ENCODE measurements at regions not wholly inside any gene's neighbourhood (a gene's known extent, or its start where the extent isn't known, plus 50 kb on each side); places are given as distances from the start of the nearest gene placed in this dataset.

- peaks cover 0 to 7% (median 0%) of the 10 kb centered on the region in 3 donors for H3K36me3 Mint-ChIP-seq
- no peak overlapping the region for H3K4me3 Mint-ChIP-seq
- H3K27me3 Mint-ChIP-seq (ENCODE audit: low read depth in 3 of 3): peaks cover 0 to 2% (median 0%) of the 10 kb centered on the region in 3 donors
- no peak for DNase-seq
- no peak overlapping the region for H3K27ac Mint-ChIP-seq
- peaks cover 4 to 60% (median 21%) of the 10 kb centered on the region in 6 donors for H3K9me3 Mint-ChIP-seq
- no peaks in the 10 kb centered on the region for H3K4me1 Mint-ChIP-seq
Measured at GRCh38 chr10:65323802-65324201, 1602.0 kb upstream of the LRRTM3 start.

- H3K4me3 Mint-ChIP-seq: no peak overlapping the region
- H3K4me1 Mint-ChIP-seq: no peaks in the 10 kb centered on the region
- H3K27me3 Mint-ChIP-seq (ENCODE audit: low read depth in 3 of 3): peaks cover 0 to 2% (median 0%) of the 10 kb centered on the region in 3 donors
Measured at GRCh38 chr10:65325913-65326312, 1599.9 kb upstream of the LRRTM3 start.

GRCh38 chr10:65328486-65328885 lies 1597.3 kb upstream of the LRRTM3 start:
- H3K4me3 Mint-ChIP-seq: no peak overlapping the region
- peaks cover 0 to 2% (median 0%) of the 10 kb centered on the region in 3 donors for H3K27me3 Mint-ChIP-seq (ENCODE audit: low read depth in 3 of 3)
- no peaks in the 10 kb centered on the region for H3K4me1 Mint-ChIP-seq
- H3K36me3 Mint-ChIP-seq: peaks cover 0 to 7% (median 0%) of the 10 kb centered on the region in 3 donors
- no peak overlapping the region for H3K27ac Mint-ChIP-seq
- DNase-seq: no peak
- H3K9me3 Mint-ChIP-seq: peaks cover 2 to 45% (median 16%) of the 10 kb centered on the region in 6 donors

More at GRCh38 chr10:65325913-65326312, 1599.9 kb upstream of the LRRTM3 start:
- DNase-seq: no peak
- H3K27ac Mint-ChIP-seq: no peak overlapping the region
- H3K9me3 Mint-ChIP-seq: peaks cover 0 to 47% (median 17%) of the 10 kb centered on the region in 6 donors
- H3K36me3 Mint-ChIP-seq: peaks cover 0 to 7% (median 0%) of the 10 kb centered on the region in 3 donors

- DNase-seq: no peak
- Mint-ChIP-seq H3K9me3 (peaks cover 2 to 25% (median 10%) of the 10 kb centered on the region in 6 donors), H3K4me1 (no peaks in the 10 kb centered on the region), H3K27ac (no peak overlapping the region), H3K4me3 (no peak overlapping the region), H3K36me3 (no peaks in the 10 kb centered on the region), H3K27me3 (ENCODE audit: low read depth in 3 of 3) (peaks cover 0 to 3% (median 0%) of the 10 kb centered on the region in 3 donors)
Measured at GRCh38 chr10:65335311-65335710, 1590.5 kb upstream of the LRRTM3 start.

- H3K36me3 Mint-ChIP-seq: no peaks in the 10 kb centered on the region
- peaks cover 0 to 3% (median 0%) of the 10 kb centered on the region in 3 donors for H3K27me3 Mint-ChIP-seq (ENCODE audit: low read depth in 3 of 3)
- DNase-seq: no peak
- no peak overlapping the region for H3K4me3 Mint-ChIP-seq
- no peak overlapping the region for H3K27ac Mint-ChIP-seq
- no peaks in the 10 kb centered on the region for H3K4me1 Mint-ChIP-seq
- H3K9me3 Mint-ChIP-seq: peaks cover 0 to 45% (median 11%) of the 10 kb centered on the region in 6 donors
Measured at GRCh38 chr10:65340340-65340739, 1585.5 kb upstream of the LRRTM3 start.

GRCh38 chr10:65341323-65341925 lies 1584.4 kb upstream of the LRRTM3 start:
- no peaks in the 10 kb centered on the region for H3K36me3 Mint-ChIP-seq
- peaks cover 0 to 3% (median 0%) of the 10 kb centered on the region in 3 donors for H3K27me3 Mint-ChIP-seq (ENCODE audit: low read depth in 3 of 3)
- no peak overlapping the region for H3K4me3 Mint-ChIP-seq
- H3K4me1 Mint-ChIP-seq: no peaks in the 10 kb centered on the region
- DNase-seq: no peak
- peaks cover 0 to 52% (median 11%) of the 10 kb centered on the region in 6 donors for H3K9me3 Mint-ChIP-seq
- H3K27ac Mint-ChIP-seq: no peak overlapping the region

- Mint-ChIP-seq H3K4me1 (no peaks in the 10 kb centered on the region), H3K27ac (no peak overlapping the region), H3K36me3 (no peaks in the 10 kb centered on the region), H3K27me3 (ENCODE audit: low read depth in 3 of 3) (peaks cover 0 to 3% (median 0%) of the 10 kb centered on the region in 3 donors), H3K4me3 (no peak overlapping the region), H3K9me3 (peaks cover 0 to 52% (median 8%) of the 10 kb centered on the region in 6 donors)
- DNase-seq: no peak
Measured at GRCh38 chr10:65342245-65342644, 1583.6 kb upstream of the LRRTM3 start.

- Mint-ChIP-seq H3K4me1 (no peaks in the 10 kb centered on the region), H3K9me3 (peaks cover 0 to 44% (median 13%) of the 10 kb centered on the region in 6 donors), H3K27me3 (ENCODE audit: low read depth in 3 of 3) (peaks cover 0 to 2% (median 0%) of the 10 kb centered on the region in 3 donors), H3K27ac (no peak overlapping the region), H3K36me3 (no peaks in the 10 kb centered on the region), H3K4me3 (no peak overlapping the region)
- no peak for DNase-seq
Measured at GRCh38 chr10:65346466-65346865, 1579.4 kb upstream of the LRRTM3 start.

GRCh38 chr10:65348637-65349036 lies 1577.2 kb upstream of the LRRTM3 start:
- DNase-seq: no peak
- H3K27me3 Mint-ChIP-seq (ENCODE audit: low read depth in 3 of 3): peaks cover 0 to 2% (median 0%) of the 10 kb centered on the region in 3 donors
- H3K27ac Mint-ChIP-seq: no peak overlapping the region
- no peak overlapping the region for H3K4me3 Mint-ChIP-seq
- H3K36me3 Mint-ChIP-seq: peaks cover 0 to 3% (median 0%) of the 10 kb centered on the region in 3 donors
- H3K9me3 Mint-ChIP-seq: peaks cover 5 to 40% (median 23%) of the 10 kb centered on the region in 6 donors
- no peaks in the 10 kb centered on the region for H3K4me1 Mint-ChIP-seq

- Mint-ChIP-seq H3K36me3 (peaks cover 0 to 3% (median 0%) of the 10 kb centered on the region in 3 donors), H3K4me3 (no peak overlapping the region), H3K27me3 (ENCODE audit: low read depth in 3 of 3) (peaks cover 0 to 2% (median 0%) of the 10 kb centered on the region in 3 donors), H3K4me1 (no peaks in the 10 kb centered on the region), H3K27ac (no peak overlapping the region), H3K9me3 (peaks cover 5 to 51% (median 29%) of the 10 kb centered on the region in 6 donors)
- DNase-seq: no peak
Measured at GRCh38 chr10:65350611-65351010, 1575.2 kb upstream of the LRRTM3 start.

- DNase-seq: no peak
- Mint-ChIP-seq H3K36me3 (peaks cover 0 to 3% (median 0%) of the 10 kb centered on the region in 3 donors), H3K4me3 (no peak overlapping the region), H3K27ac (no peak overlapping the region), H3K27me3 (ENCODE audit: low read depth in 3 of 3) (peaks cover 0 to 4% (median 2%) of the 10 kb centered on the region in 3 donors), H3K9me3 (peaks cover 9 to 56% (median 29%) of the 10 kb centered on the region in 6 donors), H3K4me1 (no peaks in the 10 kb centered on the region)
Measured at GRCh38 chr10:65355141-65355680, 1570.6 kb upstream of the LRRTM3 start.

- Mint-ChIP-seq H3K4me3 (no peak overlapping the region), H3K27me3 (ENCODE audit: low read depth in 3 of 3) (peaks cover 0 to 3% (median 2%) of the 10 kb centered on the region in 3 donors), H3K4me1 (no peaks in the 10 kb centered on the region), H3K27ac (no peak overlapping the region), H3K36me3 (no peaks in the 10 kb centered on the region), H3K9me3 (peaks cover 10 to 60% (median 28%) of the 10 kb centered on the region in 6 donors)
- no peak for DNase-seq
Measured at GRCh38 chr10:65358565-65358964, 1567.3 kb upstream of the LRRTM3 start.

GRCh38 chr10:65360497-65360896 lies 1565.3 kb upstream of the LRRTM3 start:
- Mint-ChIP-seq H3K4me1 (no peaks in the 10 kb centered on the region), H3K4me3 (no peak overlapping the region), H3K27me3 (ENCODE audit: low read depth in 3 of 3) (peaks cover 0 to 3% (median 2%) of the 10 kb centered on the region in 3 donors), H3K27ac (no peak overlapping the region), H3K36me3 (no peaks in the 10 kb centered on the region), H3K9me3 (peaks cover 10 to 55% (median 28%) of the 10 kb centered on the region in 6 donors)
- no peak for DNase-seq

- no peak for DNase-seq
- Mint-ChIP-seq H3K27me3 (ENCODE audit: low read depth in 3 of 3) (no peaks in the 10 kb centered on the region), H3K36me3 (no peaks in the 10 kb centered on the region), H3K4me1 (no peaks in the 10 kb centered on the region), H3K4me3 (no peak overlapping the region), H3K9me3 (peaks cover 7 to 52% (median 24%) of the 10 kb centered on the region in 6 donors), H3K27ac (no peak overlapping the region)
Measured at GRCh38 chr10:65365878-65366277, 1560.0 kb upstream of the LRRTM3 start.

Measured in immature natural killer cell (primary cell).